ENCODE measurements at regions not wholly inside any gene's neighbourhood (a gene's known extent, or its start where the extent isn't known, plus 50 kb on each side); places are given as distances from the start of the nearest gene placed in this dataset.

DNA sequence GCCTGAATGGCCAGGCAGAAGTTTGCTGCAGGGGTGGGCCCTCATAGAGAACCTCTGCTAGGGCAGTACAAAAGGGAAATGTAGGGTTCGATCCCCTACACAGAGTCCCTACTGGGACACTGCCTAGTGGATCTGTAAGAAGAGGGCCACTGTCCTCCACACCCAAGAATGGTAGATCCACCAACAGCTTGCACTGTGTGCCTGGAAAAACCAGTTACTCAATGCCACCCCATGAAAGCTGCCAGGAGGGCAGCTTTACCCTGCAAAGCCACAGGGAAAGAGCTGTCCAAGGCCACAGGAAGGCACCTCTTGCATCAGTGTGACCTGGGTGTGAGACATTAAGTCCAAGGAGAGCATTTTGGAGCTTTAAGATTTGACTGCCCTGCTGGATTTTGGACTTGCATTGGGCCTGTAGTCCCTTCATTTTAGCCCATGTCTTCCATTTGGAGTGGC is 781.6 kb downstream of the TRAM1L1 start:
- TF ChIP-seq CTCF (IDR thresholded peaks at IDR 0.05; ENCODE audit: poor library complexity), result no peak
- TF ChIP-seq EZH2 (IDR thresholded peaks at IDR 0.05; ENCODE audit: borderline replicate concordance), result no peak

Data from hepatocyte (in vitro differentiated cells).